GM13977 (cell line): ENCODE measurements at regions not wholly inside any gene's neighbourhood (a gene's known extent, or its start where the extent isn't known, plus 50 kb on each side); places are given as distances from the start of the nearest gene placed in this dataset.

Experiments used
- DNase-seq: peaks from one replicate; pipeline ENCODE4 v3.0.0; 2012; ENCODE audit warnings: low spot score
- in situ Hi-C: fragments of 300-500 bp; cut with MboI; formaldehyde crosslinking; loops from one replicate; pipeline ENCODE4 v1.12.0; 2022; ENCODE audit warnings: low sequenced_read_pairs, low pct_unique_long_range_greater_than_20kb, mixed read lengths, inconsistent platforms; ENCODE audit not compliant: unreplicated experiment
- TF ChIP-seq, protein P1 (sequence below): IDR thresholded peaks from 2 replicates; pipeline ENCODE4 v1.5.1; 2012; ENCODE audit warnings: mild to moderate bottlenecking, control low read depth; ENCODE audit not compliant: insufficient read depth; ENCODE audit errors: extremely low read depth, missing control alignments

DNA sequence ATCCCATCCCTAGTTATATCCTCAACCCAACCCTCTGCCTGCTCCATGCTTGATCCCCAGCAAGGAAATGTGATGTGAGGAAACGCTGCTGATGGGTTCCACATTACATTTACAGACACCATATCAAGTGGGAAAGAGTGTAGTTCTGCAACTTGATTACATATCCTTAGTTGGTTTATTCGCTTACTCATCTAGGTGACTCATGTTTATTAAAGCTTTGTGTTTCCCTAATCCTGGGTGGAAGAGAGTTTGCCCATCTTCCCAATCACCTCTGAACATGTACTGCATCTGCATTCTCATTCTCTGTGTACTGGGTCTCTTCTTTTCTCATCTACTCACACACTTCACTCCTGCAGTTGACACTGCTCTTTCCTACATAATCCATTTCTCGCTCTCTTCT lies 91.7 kb upstream of the PDZRN3 start:
- DNase-seq: no peak
- in situ Hi-C loops: no loop called here
- TF ChIP-seq, protein P1, sequence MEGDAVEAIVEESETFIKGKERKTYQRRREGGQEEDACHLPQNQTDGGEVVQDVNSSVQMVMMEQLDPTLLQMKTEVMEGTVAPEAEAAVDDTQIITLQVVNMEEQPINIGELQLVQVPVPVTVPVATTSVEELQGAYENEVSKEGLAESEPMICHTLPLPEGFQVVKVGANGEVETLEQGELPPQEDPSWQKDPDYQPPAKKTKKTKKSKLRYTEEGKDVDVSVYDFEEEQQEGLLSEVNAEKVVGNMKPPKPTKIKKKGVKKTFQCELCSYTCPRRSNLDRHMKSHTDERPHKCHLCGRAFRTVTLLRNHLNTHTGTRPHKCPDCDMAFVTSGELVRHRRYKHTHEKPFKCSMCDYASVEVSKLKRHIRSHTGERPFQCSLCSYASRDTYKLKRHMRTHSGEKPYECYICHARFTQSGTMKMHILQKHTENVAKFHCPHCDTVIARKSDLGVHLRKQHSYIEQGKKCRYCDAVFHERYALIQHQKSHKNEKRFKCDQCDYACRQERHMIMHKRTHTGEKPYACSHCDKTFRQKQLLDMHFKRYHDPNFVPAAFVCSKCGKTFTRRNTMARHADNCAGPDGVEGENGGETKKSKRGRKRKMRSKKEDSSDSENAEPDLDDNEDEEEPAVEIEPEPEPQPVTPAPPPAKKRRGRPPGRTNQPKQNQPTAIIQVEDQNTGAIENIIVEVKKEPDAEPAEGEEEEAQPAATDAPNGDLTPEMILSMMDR: no peak

DNA sequence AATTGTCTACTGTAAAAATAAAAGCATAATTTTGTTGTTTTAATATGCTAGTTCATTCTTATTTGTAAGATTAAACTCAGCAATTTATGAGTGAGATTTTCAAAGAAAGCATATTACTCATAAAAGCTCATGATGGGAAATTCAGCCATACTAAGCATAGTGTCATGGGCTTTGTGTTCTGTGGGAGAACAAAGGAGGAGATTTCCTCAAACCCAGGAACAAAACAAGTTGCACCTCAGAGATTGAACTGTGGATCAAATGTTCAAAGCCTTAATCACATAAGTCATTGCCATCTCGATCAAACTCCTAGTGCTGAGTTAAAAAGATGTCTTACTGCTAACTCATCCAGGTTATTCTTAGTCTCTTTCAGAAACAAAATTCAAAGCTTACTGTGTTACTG lies 85.6 kb upstream of the PDZRN3 start:
- in situ Hi-C loops: no loop called here
- DNase-seq: no peak
- TF ChIP-seq, protein P1: no peak

DNA sequence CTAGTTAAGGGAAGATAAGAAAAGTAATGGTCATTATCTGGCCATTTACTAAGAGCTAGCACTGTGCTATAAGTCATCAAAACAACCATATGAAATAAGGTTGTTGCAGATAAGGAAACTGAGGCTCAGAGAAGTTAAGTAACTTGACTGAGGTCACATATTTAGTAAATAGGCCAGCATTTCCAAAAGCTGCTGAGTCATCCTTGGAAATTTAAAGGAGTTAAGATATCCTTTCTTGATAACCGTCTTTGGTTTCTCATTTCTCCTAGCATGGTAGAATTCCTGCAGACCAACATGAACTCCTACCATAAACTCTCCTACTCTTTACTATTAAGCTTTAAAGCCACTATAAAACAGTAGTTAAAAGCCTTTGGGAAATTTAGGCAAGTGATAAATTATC lies 85.0 kb upstream of the PDZRN3 start:
- in situ Hi-C loops: no loop called here
- DNase-seq: no peak

DNA sequence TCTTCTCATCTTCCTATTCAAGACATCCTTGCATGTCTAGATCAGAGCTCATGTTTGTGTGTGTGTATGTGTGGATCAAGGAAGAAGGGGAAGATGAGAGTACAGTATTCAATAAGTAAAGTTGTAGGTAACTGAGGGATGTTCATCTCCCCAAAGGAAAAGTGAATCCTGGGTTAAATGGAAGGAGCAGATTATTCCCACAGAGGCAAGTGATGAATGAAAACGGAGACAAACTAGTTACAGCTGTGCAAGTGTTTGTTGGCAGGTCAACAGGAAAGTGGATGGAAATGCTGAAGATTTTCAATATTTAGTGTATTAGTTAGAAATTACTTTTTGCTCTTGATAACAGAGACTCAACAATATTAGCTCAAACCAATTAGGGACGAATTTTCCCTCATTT lies 84.2 kb upstream of the PDZRN3 start:
- DNase-seq: no peak
- TF ChIP-seq, protein P1: no peak
- in situ Hi-C loops: no loop called here

More for the DNA sequence above, 85.0 kb upstream of the PDZRN3 start:
- TF ChIP-seq, protein P1: no peak

DNA sequence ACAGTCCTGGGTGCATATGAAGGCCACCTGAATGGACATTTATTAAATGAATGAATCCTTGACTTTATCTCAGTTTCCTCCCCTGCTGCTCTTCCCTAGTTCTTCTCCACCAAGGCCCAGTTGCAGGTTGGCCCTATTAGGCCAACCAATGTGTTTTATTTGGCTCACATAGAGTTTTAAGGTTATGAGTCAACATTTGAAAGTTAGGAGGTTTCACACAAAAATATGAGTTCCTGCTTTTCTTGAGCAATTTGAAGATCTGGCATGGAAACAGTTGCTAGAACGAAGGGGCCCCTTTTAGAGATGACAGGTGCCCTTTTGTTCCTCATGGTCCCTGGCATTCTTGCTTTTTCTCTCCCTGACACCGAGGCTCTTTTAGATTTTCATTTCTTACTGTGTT lies 83.0 kb upstream of the PDZRN3 start:
- in situ Hi-C loops: no loop called here
- no peak for DNase-seq
- TF ChIP-seq, protein P1: no peak

DNA sequence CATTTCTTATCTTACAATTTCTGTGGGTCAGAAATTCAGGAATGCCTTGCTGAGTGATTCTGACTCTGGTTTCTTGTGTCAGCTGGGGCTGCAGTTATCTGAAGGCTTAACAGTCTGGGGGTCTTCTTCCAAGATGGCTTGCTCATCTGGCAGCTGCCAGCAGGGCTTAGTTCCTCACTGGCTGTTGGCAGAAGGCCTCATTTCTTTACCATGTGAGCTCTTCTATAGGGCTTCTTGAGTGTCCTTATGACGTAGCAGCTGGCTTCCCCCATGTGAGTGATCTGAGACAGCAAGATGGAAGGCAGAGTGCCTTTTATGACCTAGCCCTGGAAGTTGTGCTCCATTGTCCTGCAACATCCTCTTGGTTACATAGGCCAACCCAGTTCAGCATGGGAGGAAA lies 82.0 kb upstream of the PDZRN3 start:
- no peak for DNase-seq
- TF ChIP-seq, protein P1: no peak
- in situ Hi-C loops: no loop called here

DNA sequence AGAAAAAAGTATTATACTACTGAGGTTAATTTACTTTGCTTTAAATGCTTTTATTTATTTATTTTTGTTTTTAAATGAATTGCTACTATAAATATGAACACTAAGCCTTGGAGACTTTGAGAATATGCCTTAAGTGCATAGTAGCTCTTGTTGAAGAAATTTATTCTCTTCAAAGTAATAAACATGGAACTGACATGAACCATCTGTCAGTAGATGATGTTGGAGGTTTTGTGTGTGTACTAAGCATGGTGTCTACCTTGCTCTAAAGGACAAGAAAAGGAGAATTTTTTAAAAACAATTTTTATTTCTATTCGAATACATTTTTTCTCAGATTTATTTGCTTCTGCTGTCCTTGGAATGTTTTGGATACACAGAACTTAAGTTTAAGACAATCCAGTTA lies 81.1 kb upstream of the PDZRN3 start:
- no peak for DNase-seq
- in situ Hi-C loops: no loop called here
- TF ChIP-seq, protein P1: no peak
